ENCODE measurements at regions not wholly inside any gene's neighbourhood (a gene's known extent, or its start where the extent isn't known, plus 50 kb on each side); places are given as distances from the start of the nearest gene placed in this dataset.

DNA sequence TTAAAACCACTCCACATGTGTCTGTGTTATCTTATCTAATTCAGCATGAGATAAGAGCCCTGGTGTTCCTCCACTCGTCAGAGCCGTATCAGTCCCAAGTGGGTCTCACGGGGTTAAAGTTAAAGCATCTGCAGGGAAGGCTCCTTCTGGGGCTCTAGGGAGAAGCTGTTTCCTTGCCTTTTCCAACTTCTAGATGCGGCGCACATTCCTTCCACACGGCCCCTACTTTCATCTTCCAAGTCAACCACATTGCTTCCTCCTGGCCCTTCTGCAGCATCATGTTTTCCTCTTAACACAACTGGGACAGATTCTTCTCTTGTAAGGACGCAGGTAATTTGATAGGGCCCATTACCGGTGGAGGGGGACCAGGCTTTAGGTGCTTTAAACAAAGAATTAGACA, 620.1 kb upstream of the DPP6 start:
- no peak for TF ChIP-seq CTCF (IDR thresholded peaks at IDR 0.05)
- TF ChIP-seq POLR2A (IDR thresholded peaks at IDR 0.05) = no peak

Measured in prostate gland (tissue), 2 donors.